Stimulated activated CD8-positive, alpha-beta memory T cell treated with anti-CD3 and anti-CD28 coated beads, Interleukin-4, amount 100 ng/mL, for 4 hours (primary cell): ENCODE measurements at regions not wholly inside any gene's neighbourhood (a gene's known extent, or its start where the extent isn't known, plus 50 kb on each side); places are given as distances from the start of the nearest gene placed in this dataset.
"Not testable (repeated sequence)": the region's sequence is repeated elsewhere in the genome, so short reads cannot be mapped to it uniquely, and the experiment has no call there.

ENCODE experiments used
- DNase-seq, 2 donors: peaks; one replicate each; pipeline ENCODE4 v3.0.0-alpha.2; 2020; ENCODE audit warnings: low read depth in 2 of 2, low spot score in 1 of 2

GRCh38 chr2:106010818-106011355, 183.2 kb downstream of the UXS1 start:
- no peak for DNase-seq

- no peak for DNase-seq
Measured at GRCh38 chr2:106009096-106009495, 185.0 kb downstream of the UXS1 start.

GRCh38 chr2:106004851-106005250, 189.2 kb downstream of the UXS1 start:
- no peak for DNase-seq

GRCh38 chr2:105999211-105999989, 194.7 kb downstream of the UXS1 start:
- DNase-seq, result no peak

DNA sequence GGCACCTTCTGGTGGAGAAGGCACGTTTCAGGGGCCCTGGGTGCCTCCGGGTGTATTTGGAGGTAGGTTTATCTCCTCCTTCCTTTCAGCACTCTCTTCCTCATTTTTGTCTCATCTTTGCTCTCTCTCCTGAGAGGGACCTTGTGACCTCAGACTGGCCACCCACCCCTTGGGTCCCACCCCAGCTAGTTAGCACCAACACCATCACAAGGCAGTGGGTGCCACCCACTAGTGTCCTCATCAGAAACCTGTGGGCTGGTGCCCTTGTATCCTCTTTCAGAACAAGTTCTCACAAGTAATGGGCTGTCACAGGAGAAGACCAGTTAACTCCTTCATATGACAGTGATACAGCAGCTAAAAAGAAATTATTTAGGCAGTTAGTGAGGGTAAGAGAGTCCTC, 196.4 kb downstream of the UXS1 start:
- no peak for DNase-seq

- DNase-seq, result no peak
Measured at GRCh38 chr2:105990624-105991023, 203.5 kb downstream of the UXS1 start.

DNA sequence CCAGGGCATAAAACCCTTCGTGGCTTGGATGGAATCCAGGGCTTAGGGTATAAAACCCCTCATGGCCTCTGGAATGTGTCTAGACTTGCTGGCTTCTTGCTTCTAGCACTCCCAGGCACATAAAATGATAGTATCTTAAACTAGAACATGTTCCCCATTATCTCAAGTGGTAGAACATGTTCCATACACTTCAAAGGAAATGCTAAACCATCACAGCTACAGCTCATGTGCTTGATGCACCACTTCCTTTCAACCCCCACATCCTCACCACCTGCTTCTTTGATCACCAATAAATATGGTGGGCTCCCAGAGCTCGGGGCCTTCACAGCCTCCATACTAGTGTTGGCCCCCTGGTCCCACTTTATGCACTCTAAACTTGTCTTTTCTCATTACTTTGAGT, 204.3 kb downstream of the UXS1 start:
- DNase-seq, result not testable (repeated sequence)

DNA sequence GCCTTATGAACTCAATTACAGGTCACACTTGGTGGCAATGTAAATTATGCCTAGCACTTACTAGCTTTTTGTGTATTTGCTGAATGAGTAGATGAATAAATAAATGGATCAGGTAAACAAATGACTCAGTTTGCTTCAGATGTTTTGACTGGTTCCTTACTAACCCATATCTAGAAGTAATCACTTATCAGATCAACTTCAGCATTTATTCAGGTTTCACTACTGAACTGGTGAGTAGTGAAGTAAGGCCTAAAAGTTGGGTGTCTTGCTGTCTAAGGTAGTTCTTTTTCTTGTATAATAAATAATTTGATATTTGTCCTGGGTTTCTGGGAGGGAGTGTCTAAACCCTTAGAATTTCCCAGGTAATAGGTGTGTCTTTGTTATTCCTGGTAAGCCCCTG, 205.0 kb downstream of the UXS1 start:
- DNase-seq, result no peak

DNA sequence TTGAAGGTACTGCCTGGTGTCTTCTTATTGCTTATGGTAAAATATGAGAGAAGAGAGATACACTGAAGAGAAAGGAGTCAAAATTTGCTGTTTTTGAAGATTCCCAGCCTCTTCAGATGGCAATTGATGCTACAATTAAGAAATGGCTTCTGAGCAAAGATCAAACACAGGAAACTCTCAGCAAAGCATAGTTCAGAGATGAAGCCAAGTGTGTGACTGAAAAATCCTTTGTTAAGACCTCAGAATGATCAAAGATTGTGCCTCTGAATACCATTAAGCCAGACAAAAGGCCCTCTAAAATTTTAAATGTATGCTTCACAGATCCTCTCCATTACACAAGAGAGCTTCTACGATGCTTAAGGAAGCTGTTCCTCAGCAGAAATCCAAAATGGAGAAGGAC, 216.3 kb downstream of the UXS1 start:
- no peak for DNase-seq

GRCh38 chr2:105977212-105977611, 216.9 kb downstream of the UXS1 start:
- DNase-seq, result no peak

DNA sequence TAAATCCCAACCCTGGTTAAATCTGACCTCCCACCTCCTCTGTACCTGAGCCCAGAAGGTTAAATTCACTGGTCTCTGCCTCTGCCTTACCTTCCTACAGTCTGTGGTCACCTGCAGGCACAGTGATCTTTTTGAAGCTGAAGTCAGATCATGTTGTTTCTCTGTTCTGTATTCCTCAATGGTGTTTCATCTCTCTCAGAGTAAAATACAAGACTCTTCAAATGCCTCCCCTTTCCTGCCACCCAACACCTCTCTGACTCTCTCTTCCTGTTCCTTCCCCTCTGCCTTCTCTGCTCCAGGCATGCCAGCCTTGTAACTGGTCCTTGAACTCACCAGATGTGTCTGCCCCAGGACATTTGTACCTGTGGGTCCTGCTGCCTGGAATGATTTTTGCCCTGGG, 219.3 kb downstream of the UXS1 start:
- DNase-seq, result no peak

- no peak for DNase-seq
Measured at GRCh38 chr2:105972927-105973326, 221.2 kb downstream of the UXS1 start.

GRCh38 chr2:105972246-105972645, 221.9 kb downstream of the UXS1 start:
- no peak for DNase-seq

DNA sequence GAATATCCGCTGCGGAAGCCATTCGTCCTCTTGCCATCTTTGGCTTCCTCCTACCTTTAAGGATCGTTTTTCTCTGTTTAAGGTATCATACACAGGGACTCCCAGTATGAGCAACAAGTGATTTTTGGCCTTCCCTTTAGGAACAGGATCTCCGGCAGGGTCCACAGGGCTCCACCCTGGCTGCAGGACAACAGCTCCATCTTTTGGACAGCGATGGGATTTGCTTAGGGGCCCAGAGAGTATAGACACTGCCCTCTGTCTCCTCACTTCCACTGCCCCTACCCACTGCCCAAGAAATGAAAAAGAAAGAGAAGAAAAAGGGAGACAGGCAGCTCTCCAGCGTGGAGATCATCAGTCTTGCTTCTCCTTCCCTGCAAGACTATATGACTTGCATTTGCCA, 224.5 kb downstream of the UXS1 start:
- no peak for DNase-seq

DNA sequence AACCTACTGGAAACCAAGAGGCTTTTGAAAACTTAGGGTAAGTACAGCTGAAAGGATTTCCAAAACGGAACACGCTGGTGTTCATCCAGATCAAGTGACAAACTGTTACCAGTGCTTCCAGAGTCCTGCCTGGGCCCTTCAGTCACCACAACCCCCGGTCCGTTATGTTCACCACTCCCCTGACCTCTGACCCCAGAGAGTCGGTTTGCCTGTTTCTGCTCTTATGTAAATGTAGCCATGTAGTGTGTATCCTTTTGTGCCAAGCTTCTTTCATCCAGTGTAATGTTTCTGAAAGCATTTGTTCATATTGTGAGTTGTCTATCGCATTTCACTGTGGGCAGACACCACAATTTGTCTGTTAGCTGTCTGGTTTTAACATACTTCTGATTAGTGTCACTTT, 217.5 kb downstream of the NCK2 start:
- no peak for DNase-seq

DNA sequence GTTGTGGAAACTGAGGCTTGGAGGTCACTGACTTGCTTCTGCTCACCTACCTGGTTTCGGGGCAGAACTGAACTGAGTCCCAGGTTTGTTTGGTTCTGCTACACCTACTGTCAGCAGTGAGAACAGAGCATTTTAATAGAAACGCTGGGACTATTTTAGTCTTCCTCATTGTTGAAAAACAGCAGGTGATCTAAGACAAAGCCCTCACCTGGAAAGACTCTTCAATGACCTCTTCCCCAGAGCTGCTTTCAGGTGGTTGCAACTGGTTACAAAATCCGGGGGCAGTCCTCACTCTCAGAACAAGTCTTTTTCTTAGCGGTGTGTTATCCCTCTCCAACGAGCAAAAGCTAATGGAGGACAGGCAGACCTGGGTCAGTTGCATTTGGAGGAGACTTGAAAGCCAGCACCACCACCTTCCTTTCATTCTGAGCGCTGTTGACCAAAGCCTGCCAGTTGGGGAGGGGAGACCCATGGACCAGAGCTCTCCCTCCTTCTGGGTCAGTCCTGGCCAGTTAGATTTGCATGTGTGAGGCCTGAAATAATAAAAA, 217.0 kb downstream of the NCK2 start:
- no peak for DNase-seq

- DNase-seq, result no peak
Measured at GRCh38 chr2:105959357-105959756, 214.6 kb downstream of the NCK2 start.

GRCh38 chr2:105954891-105955290, 210.2 kb downstream of the NCK2 start:
- DNase-seq, result no peak

GRCh38 chr2:105953942-105954341, 209.2 kb downstream of the NCK2 start:
- no peak for DNase-seq

DNA sequence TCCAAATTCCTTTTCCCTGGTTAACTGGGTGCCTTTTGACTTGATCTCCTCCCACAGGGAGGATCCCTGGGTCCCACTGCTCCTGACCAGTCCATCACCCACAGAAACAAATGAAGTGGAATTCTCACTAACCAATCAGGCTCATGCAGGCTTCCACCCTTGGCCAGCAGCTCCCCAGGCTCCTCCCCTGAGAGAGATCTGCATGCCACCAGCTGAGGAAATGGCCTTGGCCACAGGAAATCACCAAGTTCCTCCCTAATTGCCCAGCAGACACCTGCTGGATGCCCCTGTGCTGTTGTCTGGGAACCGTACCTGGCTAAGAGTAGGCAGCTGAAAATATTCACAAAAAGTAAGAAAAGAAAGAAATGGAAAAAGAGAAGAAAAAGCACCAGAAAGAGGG, 207.4 kb downstream of the NCK2 start:
- DNase-seq, result no peak

- no peak for DNase-seq
Measured at GRCh38 chr2:105951384-105951694, 206.6 kb downstream of the NCK2 start.

GRCh38 chr2:105950521-105951383, 206.0 kb downstream of the NCK2 start:
- DNase-seq, result no peak
